ENCODE measurements at regions not wholly inside any gene's neighbourhood (a gene's known extent, or its start where the extent isn't known, plus 50 kb on each side); places are given as distances from the start of the nearest gene placed in this dataset.

- Histone ChIP-seq H3K9ac (ENCODE audit: insufficient read depth in 1 of 2, low read length in 2 of 2) (no peak overlapping the region), H3K4me1 (ENCODE audit: control insufficient read depth in 5 of 5, insufficient read depth in 5 of 5, low read length in 5 of 5) (no peaks in the 10 kb centered on the region)
- ATAC-seq (ENCODE audit: insufficient read depth, low FRiP score) = no peak
These were observed 169.9 kb downstream of the ZNF330 start for GRCh38 chr4:141390571-141390970.

GRCh38 chr4:141391293-141391692 is 170.6 kb downstream of the ZNF330 start:
- Histone ChIP-seq H3K9ac (ENCODE audit: insufficient read depth in 1 of 2, low read length in 2 of 2) (no peak overlapping the region), H3K36me3 (ENCODE audit: control insufficient read depth in 4 of 4, insufficient read depth in 4 of 4, low read length in 4 of 4) (no peaks in the 10 kb centered on the region), H3K4me1 (ENCODE audit: control insufficient read depth in 5 of 5, insufficient read depth in 5 of 5, low read length in 5 of 5) (no peaks in the 10 kb centered on the region), H3K27ac (ENCODE audit: low read depth in 1 of 2, low read length in 1 of 2) (no peak overlapping the region), H3K9me3 (ENCODE audit: control insufficient read depth in 4 of 4, insufficient read depth in 3 of 4, low read length in 3 of 4) (no peaks in the 10 kb centered on the region), H3K4me3 (no peak overlapping the region), H3K27me3 (ENCODE audit: control insufficient read depth in 3 of 3, insufficient read depth in 3 of 3, low read length in 2 of 3) (no peaks in the 10 kb centered on the region)
- TF ChIP-seq CTCF (IDR thresholded peaks at IDR 0.05; ENCODE audit: control extremely low read depth, extremely low read depth) = no peak
- no peak for ATAC-seq (ENCODE audit: insufficient read depth, low FRiP score)
- no peak for DNase-seq

More at GRCh38 chr4:141390571-141390970, 169.9 kb downstream of the ZNF330 start:
- Histone ChIP-seq H3K27me3 (ENCODE audit: control insufficient read depth in 3 of 3, insufficient read depth in 3 of 3, low read length in 2 of 3) (no peaks in the 10 kb centered on the region), H3K27ac (ENCODE audit: low read depth in 1 of 2, low read length in 1 of 2) (no peak overlapping the region), H3K9me3 (ENCODE audit: control insufficient read depth in 4 of 4, insufficient read depth in 3 of 4, low read length in 3 of 4) (no peaks in the 10 kb centered on the region), H3K4me3 (no peak overlapping the region), H3K36me3 (ENCODE audit: control insufficient read depth in 4 of 4, insufficient read depth in 4 of 4, low read length in 4 of 4) (no peaks in the 10 kb centered on the region)
- no peak for TF ChIP-seq CTCF (IDR thresholded peaks at IDR 0.05; ENCODE audit: control extremely low read depth, extremely low read depth)
- 57 to 85% methylated on average over 1 of the region's 1 CpG for WGBS, 2 donors
- DNase-seq = no peak

DNA sequence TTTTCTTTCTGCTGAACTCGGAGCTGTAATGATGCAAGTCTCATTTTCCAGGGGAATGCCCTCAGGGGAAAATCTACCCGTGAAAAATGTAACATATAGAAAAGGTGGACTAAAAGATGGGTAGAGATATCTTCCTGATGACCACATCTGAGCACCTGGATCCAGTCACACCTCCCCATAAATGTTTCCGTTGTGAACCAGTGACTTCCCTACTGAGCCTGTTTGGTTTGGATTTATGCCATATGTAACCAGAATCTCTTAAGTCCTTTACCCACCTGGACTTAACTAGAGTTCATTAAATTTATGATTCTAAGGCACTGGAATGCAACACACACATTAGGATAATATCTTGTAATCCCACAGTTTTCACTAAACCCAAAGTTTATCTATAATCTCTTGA is 171.1 kb downstream of the ZNF330 start:
- no peaks in the 10 kb centered on the region for H3K36me3 ChIP-seq (ENCODE audit: control insufficient read depth in 4 of 4, insufficient read depth in 4 of 4, low read length in 4 of 4)
- TF ChIP-seq CTCF (IDR thresholded peaks at IDR 0.05; ENCODE audit: control extremely low read depth, extremely low read depth) = no peak
- no peak overlapping the region for H3K27ac ChIP-seq (ENCODE audit: low read depth in 1 of 2, low read length in 1 of 2)
- ATAC-seq (ENCODE audit: insufficient read depth, low FRiP score) = no peak
- no peak overlapping the region for H3K4me3 ChIP-seq
- 76 to 91% methylated on average over 3 of the region's 3 CpGs for WGBS, 2 donors
- H3K9ac ChIP-seq (ENCODE audit: insufficient read depth in 1 of 2, low read length in 2 of 2) = no peak overlapping the region
- no peak for DNase-seq
- no peaks in the 10 kb centered on the region for H3K27me3 ChIP-seq (ENCODE audit: control insufficient read depth in 3 of 3, insufficient read depth in 3 of 3, low read length in 2 of 3)
- H3K9me3 ChIP-seq (ENCODE audit: control insufficient read depth in 4 of 4, insufficient read depth in 3 of 4, low read length in 3 of 4) = no peaks in the 10 kb centered on the region
- H3K4me1 ChIP-seq (ENCODE audit: control insufficient read depth in 5 of 5, insufficient read depth in 5 of 5, low read length in 5 of 5) = no peaks in the 10 kb centered on the region

- Histone ChIP-seq H3K4me3 (no peak overlapping the region), H3K27ac (ENCODE audit: low read depth in 1 of 2, low read length in 1 of 2) (no peak overlapping the region), H3K27me3 (ENCODE audit: control insufficient read depth in 3 of 3, insufficient read depth in 3 of 3, low read length in 2 of 3) (no peaks in the 10 kb centered on the region), H3K9me3 (ENCODE audit: control insufficient read depth in 4 of 4, insufficient read depth in 3 of 4, low read length in 3 of 4) (no peaks in the 10 kb centered on the region), H3K36me3 (ENCODE audit: control insufficient read depth in 4 of 4, insufficient read depth in 4 of 4, low read length in 4 of 4) (no peaks in the 10 kb centered on the region), H3K4me1 (ENCODE audit: control insufficient read depth in 5 of 5, insufficient read depth in 5 of 5, low read length in 5 of 5) (no peaks in the 10 kb centered on the region), H3K9ac (ENCODE audit: insufficient read depth in 1 of 2, low read length in 2 of 2) (no peak overlapping the region)
- no peak for TF ChIP-seq CTCF (IDR thresholded peaks at IDR 0.05; ENCODE audit: control extremely low read depth, extremely low read depth)
- DNase-seq = no peak
- no peak for ATAC-seq (ENCODE audit: insufficient read depth, low FRiP score)
- WGBS, 2 donors = 94 to 98% methylated on average over 1 of the region's 1 CpG
These were observed 174.6 kb downstream of the ZNF330 start for GRCh38 chr4:141395246-141395830.

All from lung (tissue), 11 donors.